ENCODE measurements at regions not wholly inside any gene's neighbourhood (a gene's known extent, or its start where the extent isn't known, plus 50 kb on each side); places are given as distances from the start of the nearest gene placed in this dataset.

DNA sequence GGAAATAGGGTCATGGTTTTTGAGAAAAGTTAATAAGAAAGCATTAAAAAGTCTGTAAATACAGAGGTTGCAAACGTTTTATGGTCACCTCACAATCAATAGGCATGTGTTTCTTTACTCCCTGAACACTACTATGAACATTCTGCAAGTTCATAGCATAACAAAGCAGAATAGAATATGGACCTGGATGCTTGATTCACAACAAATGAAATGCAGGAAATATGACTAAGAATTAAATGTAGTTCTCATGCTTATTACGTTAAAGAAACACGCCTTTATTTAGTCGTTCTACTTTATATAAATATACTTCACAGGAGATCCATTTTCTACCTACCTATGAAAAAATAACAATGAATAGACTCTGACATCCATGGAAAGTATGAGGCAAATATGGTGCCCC lies 344.0 kb downstream of the KCTD12 start:
- no peak for TF ChIP-seq POLR2AphosphoS5 (IDR thresholded peaks at IDR 0.05; ENCODE audit: low read depth, low read length)
- no peak for TF ChIP-seq POLR2A (IDR thresholded peaks at IDR 0.05; ENCODE audit: low read depth, low read length)
